ENCODE measurements at regions not wholly inside any gene's neighbourhood (a gene's known extent, or its start where the extent isn't known, plus 50 kb on each side); places are given as distances from the start of the nearest gene placed in this dataset.

DNA sequence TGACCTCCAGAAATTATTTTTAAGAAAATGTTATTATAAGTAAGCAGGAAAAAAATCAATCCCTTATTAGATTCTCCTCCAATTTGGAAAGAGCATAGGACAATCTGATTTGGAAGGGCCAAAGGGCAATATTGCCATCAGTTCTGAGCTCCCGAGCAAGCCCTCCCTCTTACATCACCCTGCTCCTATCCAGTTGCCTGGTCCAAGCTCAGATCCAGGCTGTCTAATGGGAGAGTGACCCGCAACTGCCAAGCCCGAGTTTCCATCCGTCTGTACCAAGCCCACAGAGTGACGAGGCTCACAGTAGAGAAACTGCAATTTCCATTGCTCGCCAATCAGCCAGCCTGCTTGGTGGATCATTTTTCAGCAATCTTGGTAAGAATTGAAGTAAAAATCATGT lies 187.7 kb downstream of the MEX3B start:
- TF ChIP-seq, protein P1, sequence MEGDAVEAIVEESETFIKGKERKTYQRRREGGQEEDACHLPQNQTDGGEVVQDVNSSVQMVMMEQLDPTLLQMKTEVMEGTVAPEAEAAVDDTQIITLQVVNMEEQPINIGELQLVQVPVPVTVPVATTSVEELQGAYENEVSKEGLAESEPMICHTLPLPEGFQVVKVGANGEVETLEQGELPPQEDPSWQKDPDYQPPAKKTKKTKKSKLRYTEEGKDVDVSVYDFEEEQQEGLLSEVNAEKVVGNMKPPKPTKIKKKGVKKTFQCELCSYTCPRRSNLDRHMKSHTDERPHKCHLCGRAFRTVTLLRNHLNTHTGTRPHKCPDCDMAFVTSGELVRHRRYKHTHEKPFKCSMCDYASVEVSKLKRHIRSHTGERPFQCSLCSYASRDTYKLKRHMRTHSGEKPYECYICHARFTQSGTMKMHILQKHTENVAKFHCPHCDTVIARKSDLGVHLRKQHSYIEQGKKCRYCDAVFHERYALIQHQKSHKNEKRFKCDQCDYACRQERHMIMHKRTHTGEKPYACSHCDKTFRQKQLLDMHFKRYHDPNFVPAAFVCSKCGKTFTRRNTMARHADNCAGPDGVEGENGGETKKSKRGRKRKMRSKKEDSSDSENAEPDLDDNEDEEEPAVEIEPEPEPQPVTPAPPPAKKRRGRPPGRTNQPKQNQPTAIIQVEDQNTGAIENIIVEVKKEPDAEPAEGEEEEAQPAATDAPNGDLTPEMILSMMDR (IDR thresholded peaks at IDR 0.05; ENCODE audit: low read depth, low read length): no peak
- Histone ChIP-seq H3K27me3 (no peaks in the 10 kb centered on the region), H3K36me3 (no peaks in the 10 kb centered on the region), H3K4me1 (no peaks in the 10 kb centered on the region), H3K4me3 (ENCODE audit: low read depth, low read length) (no peak overlapping the region), H3K9me3 (no peaks in the 10 kb centered on the region)
- no peak for DNase-seq

DNA sequence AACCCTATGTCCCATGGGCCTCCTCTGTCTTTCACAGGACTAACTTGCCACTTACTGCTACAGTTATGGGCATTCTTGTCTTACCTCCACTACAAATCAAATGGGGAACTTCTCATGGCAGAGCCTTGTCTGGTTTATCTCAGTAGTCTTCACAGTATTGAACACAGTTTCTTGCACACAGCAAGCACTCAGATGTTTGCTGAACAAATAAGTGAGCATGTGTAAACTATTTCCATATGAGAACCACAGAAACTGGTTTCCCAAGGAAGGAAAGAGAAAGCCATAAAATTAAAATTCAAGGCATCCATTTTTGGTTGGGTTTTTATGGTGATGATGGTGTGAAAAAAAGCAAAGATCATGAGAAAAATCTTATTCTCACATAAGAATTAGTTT lies 189.2 kb downstream of the MEX3B start:
- Histone ChIP-seq H3K36me3 (no peaks in the 10 kb centered on the region), H3K27me3 (no peaks in the 10 kb centered on the region), H3K9me3 (no peaks in the 10 kb centered on the region), H3K4me1 (no peaks in the 10 kb centered on the region), H3K4me3 (ENCODE audit: low read depth, low read length) (no peak overlapping the region)
- DNase-seq: no peak
- TF ChIP-seq, protein P1 (IDR thresholded peaks at IDR 0.05; ENCODE audit: low read depth, low read length): no peak

DNA sequence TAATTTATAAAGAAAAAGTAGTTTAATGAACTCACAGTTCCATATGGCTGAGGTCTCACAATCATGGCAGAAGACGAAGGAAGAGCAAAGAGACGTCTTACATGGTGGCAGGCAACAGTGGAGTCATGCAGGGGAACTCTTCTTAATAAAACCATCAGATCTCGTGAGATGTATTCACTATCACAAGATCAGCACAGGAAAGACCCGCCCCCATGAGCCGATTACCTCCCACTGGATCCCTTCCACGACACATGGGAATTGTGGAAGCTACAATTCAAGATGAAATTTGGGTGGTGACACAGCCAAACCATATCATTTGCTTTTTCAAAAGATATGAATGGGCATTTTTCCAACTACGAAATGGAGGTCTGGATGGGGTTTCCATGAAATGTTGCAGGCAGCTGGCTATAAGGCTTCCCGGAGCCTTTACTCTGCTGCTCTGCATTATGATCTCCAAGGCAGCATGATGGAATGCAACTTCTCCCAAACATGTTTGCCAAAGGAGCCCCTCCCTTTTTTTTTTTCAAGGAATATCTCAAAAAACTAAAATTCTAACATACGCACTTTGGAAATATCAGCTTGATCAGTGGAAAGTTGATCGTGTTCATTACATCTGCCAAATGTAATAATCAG lies 189.7 kb downstream of the MEX3B start:
- H3K9me3 ChIP-seq: no peaks in the 10 kb centered on the region
- H3K4me3 ChIP-seq (ENCODE audit: low read depth, low read length): no peak overlapping the region
- TF ChIP-seq, protein P1 (IDR thresholded peaks at IDR 0.05; ENCODE audit: low read depth, low read length): no peak
- no peaks in the 10 kb centered on the region for H3K36me3 ChIP-seq
- H3K27me3 ChIP-seq: no peaks in the 10 kb centered on the region
- no peak for DNase-seq
- H3K4me1 ChIP-seq: no peaks in the 10 kb centered on the region

DNA sequence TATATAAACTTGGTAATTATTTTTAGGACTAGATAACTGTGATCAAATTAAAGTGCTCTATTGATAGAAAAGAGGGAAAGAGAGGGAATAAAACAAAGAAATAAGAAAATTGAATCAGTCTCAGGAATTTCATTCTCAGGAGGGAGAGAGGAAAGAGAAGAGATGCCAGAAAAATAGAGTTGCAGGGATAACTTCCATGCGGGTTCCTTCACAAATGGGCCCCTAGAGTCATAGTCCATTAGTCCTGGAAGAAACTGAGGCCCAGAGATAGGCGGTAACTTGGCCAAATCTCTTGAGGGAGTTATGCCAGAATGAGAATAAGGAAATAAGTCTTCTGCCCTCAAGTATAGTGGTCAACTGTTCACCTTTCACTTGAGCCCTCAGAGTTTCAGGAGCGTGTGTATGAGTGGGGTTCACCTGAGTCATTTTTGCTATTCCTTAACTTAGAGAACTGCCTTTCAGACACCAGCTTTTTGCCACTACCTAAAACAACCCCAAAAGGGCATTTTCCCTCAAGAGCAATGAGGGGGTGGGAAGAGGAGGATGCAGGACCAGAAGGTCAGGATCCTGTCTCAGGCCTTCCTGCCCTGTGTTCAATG lies 192.6 kb downstream of the MEX3B start:
- TF ChIP-seq, protein P1 (IDR thresholded peaks at IDR 0.05; ENCODE audit: low read depth, low read length): no peak
- no peak for DNase-seq
- H3K36me3 ChIP-seq: no peaks in the 10 kb centered on the region

DNA sequence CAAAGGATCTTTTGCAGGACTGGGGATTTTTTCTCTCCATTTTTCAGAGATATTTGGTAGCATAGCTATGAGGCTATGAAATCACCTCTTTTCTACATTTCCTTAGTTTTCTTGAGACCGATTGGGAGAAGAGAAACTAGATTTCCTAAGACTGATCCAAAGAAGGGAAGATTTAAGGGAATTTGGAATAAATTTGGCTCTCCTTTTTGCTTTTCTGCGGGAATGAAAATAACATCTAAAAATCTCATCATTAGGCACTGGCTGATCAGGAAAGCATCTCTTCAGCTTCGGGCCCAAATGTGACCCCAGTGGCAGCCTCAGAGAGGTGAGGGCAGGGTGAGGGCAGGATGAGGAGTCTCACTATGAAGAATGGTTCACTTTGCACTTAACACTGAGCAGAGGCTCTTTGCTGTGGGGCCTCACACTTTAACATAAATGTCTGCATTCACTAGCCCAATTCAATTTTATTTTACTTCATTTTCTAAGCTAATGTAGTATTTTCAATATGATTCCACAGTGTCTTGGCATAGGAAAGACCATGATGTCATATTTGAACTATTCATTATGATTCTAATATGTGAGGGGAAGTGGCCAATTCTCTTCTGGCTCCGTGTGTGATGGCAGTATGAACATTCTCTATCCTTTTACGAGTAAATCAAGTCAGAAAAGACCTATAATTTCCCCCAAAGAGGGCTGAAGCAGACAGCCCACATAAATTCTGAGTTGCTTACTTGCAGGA lies 193.2 kb downstream of the MEX3B start:
- DNase-seq: no peak

More for the DNA sequence above, 192.6 kb downstream of the MEX3B start:
- H3K9me3 ChIP-seq: no peaks in the 10 kb centered on the region
- no peaks in the 10 kb centered on the region for H3K4me1 ChIP-seq
- H3K4me3 ChIP-seq (ENCODE audit: low read depth, low read length): no peak overlapping the region
- H3K27me3 ChIP-seq: no peaks in the 10 kb centered on the region

More for the DNA sequence above, 193.2 kb downstream of the MEX3B start:
- Histone ChIP-seq H3K27me3 (no peaks in the 10 kb centered on the region), H3K4me1 (no peaks in the 10 kb centered on the region), H3K9me3 (no peaks in the 10 kb centered on the region), H3K36me3 (no peaks in the 10 kb centered on the region), H3K4me3 (ENCODE audit: low read depth, low read length) (no peak overlapping the region)
- TF ChIP-seq, protein P1 (IDR thresholded peaks at IDR 0.05; ENCODE audit: low read depth, low read length): no peak
